SK-N-MC (cell line): ENCODE measurements at regions not wholly inside any gene's neighbourhood (a gene's known extent, or its start where the extent isn't known, plus 50 kb on each side); places are given as distances from the start of the nearest gene placed in this dataset.

ENCODE experiments used
- EZH2 ChIP-seq: fragments of 200-600 bp; sonication (generic); IDR thresholded peaks from one replicate; pipeline ENCODE4 v1.6.1; 2017; ENCODE audit warnings: antibody characterized with exemption
- FOXP2 ChIP-seq: optimal IDR thresholded peaks from 2 replicates; pipeline ENCODE3; 2011; ENCODE audit warnings: mild to moderate bottlenecking, moderate library complexity; ENCODE audit not compliant: insufficient read depth; ENCODE audit errors: extremely low read length, control extremely low read depth
- POLR2AphosphoS5 ChIP-seq: IDR thresholded peaks from 2 replicates; pipeline ENCODE4 v1.6.1; 2012; ENCODE audit warnings: mild to moderate bottlenecking, low read depth, low read length, borderline replicate concordance

DNA sequence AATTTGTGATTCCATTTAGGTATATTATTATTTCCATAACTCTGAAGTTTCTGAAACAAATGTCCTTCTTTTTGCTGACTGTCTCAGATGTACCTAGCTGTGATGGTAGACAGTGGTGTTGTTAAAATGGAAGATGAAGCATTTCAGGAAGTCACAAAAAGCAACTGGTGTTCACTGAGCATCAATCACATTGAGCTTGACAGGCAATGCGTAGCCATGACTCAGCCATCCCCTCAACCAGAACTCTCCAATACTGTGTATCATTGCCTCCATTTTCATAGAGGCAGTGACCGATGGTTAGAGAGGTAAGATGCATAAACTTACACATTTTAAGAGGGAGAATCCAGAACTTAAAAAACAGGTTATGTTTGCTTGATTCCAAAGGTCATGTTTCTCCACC, 434.0 kb downstream of the INHBA start:
- TF ChIP-seq POLR2AphosphoS5, result no peak
- no peak for TF ChIP-seq EZH2
- no peak for TF ChIP-seq FOXP2
